Upper lobe of left lung (tissue), 6 donors: ENCODE measurements at regions not wholly inside any gene's neighbourhood (a gene's known extent, or its start where the extent isn't known, plus 50 kb on each side); places are given as distances from the start of the nearest gene placed in this dataset.

ENCODE experiments used
- ATAC-seq, 2 donors: fragments of 200-7000 bp; cut with Tn5 transposase; one replicate each; pipeline ENCODE4 v1.9.1; 2022; ENCODE audit warnings: mild to moderate bottlenecking in 2 of 2, moderate library complexity in 2 of 2; ENCODE audit not compliant: low FRiP score in 2 of 2
- DNase-seq, 2 donors: peaks; one replicate each; pipeline ENCODE4 v3.0.0-alpha.2; 2019 to 2020
- H3K27ac ChIP-seq, 4 donors: fragments of 200-600 bp; sonication (generic); one replicate each; pipeline ENCODE4 v1.5.1; 2016 to 2019
- H3K27me3 ChIP-seq, 4 donors: fragments of 200-600 bp; sonication (generic); one replicate each; pipeline ENCODE4 v1.5.1; 2017 to 2019
- H3K36me3 ChIP-seq, 4 donors: fragments of 200-600 bp; sonication (generic); one replicate each; pipeline ENCODE4 v1.5.1; 2016 to 2019
- H3K4me1 ChIP-seq, 4 donors: fragments of 200-600 bp; sonication (generic); one replicate each; pipeline ENCODE4 v1.5.1; 2018 to 2019
- H3K4me3 ChIP-seq, 4 donors: fragments of 200-600 bp; sonication (generic); one replicate each; pipeline ENCODE4 v1.5.1; 2017 to 2019; ENCODE audit warnings: mild to moderate bottlenecking in 2 of 4, moderate library complexity in 1 of 4
- H3K9me3 ChIP-seq, 4 donors: fragments of 200-600 bp; sonication (generic); one replicate each; pipeline ENCODE4 v1.5.1; 2018 to 2019
- EP300 ChIP-seq, 4 donors: sonication (generic); formaldehyde crosslinking; IDR thresholded peaks; one replicate each; pipeline ENCODE4 v1.5.1; 2017; ENCODE audit warnings: antibody characterized with exemption in 4 of 4, control low read depth in 2 of 4
- POLR2A ChIP-seq, 4 donors: fragments of 450-650 bp; IDR thresholded peaks; one replicate each; pipeline ENCODE4 v1.5.1; 2016 to 2017; ENCODE audit warnings: antibody characterized with exemption in 4 of 4, mild to moderate bottlenecking in 2 of 4
- POLR2AphosphoS5 ChIP-seq, 2 donors: sonication (generic); formaldehyde crosslinking; IDR thresholded peaks; one replicate each; pipeline ENCODE4 v1.5.1; 2017; ENCODE audit warnings: antibody characterized with exemption in 2 of 2
- WGBS, 2 donors: methylation state at CpG; one replicate each; pipeline ENCODE4 v1.1.5; 2017 to 2018; 5-methylcytosine and 5-hydroxymethylcytosine counted together
- TF ChIP-seq, protein P1 (sequence below), 6 experiments: fragments of 450-650 bp in 4 of 6; fragments of 200-600 bp in 2 of 6; sonication (generic) in 2 of 6; IDR thresholded peaks; one replicate each; pipeline ENCODE4 v1.5.1; 2016 to 2019; ENCODE audit warnings: antibody characterized with exemption in 6 of 6
- donor health status: DM: no; HTN: no; CAD: no; lungs with moderate emphysema.
- donor health status: DM: no; HTN: yes; CAD: no; lungs with severe emphysema.

DNA sequence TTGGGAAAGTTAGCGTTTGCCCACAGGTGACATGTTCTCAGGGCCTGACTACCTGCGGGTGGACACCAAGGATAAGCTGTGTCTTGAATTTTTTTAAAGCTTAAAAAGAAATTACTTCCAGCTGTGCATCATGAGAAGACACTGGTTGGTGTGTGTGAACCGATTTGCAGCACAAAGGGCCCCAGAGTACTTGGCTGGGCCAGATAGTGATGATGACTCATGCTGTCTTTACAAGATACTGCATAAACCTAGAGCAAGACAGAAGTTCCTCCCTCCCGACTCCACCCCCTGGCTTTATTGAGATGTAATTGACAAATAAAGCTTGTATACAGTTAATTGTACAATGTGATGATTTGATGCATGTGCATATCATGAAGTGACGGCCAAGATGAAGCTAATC, 212.8 kb downstream of the NXNL2 start:
- DNase-seq, result no peak
- H3K4me3 ChIP-seq, result no peak overlapping the region
- H3K36me3 ChIP-seq, result no peaks in the 10 kb centered on the region
- peak in 1 of 2 donors; percentile 90 for ATAC-seq
- peaks cover 0 to 12% (median 6%) of the 10 kb centered on the region in 4 donors for H3K4me1 ChIP-seq
- TF ChIP-seq POLR2AphosphoS5 (IDR thresholded peaks at IDR 0.05), result no peak
- TF ChIP-seq POLR2A (IDR thresholded peaks at IDR 0.05), result no peak
- TF ChIP-seq, protein P1, sequence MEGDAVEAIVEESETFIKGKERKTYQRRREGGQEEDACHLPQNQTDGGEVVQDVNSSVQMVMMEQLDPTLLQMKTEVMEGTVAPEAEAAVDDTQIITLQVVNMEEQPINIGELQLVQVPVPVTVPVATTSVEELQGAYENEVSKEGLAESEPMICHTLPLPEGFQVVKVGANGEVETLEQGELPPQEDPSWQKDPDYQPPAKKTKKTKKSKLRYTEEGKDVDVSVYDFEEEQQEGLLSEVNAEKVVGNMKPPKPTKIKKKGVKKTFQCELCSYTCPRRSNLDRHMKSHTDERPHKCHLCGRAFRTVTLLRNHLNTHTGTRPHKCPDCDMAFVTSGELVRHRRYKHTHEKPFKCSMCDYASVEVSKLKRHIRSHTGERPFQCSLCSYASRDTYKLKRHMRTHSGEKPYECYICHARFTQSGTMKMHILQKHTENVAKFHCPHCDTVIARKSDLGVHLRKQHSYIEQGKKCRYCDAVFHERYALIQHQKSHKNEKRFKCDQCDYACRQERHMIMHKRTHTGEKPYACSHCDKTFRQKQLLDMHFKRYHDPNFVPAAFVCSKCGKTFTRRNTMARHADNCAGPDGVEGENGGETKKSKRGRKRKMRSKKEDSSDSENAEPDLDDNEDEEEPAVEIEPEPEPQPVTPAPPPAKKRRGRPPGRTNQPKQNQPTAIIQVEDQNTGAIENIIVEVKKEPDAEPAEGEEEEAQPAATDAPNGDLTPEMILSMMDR (IDR thresholded peaks at IDR 0.05), result no peak
- no peak for TF ChIP-seq EP300 (IDR thresholded peaks at IDR 0.05)
- no peaks in the 10 kb centered on the region for H3K9me3 ChIP-seq
- H3K27me3 ChIP-seq, result no peaks in the 10 kb centered on the region
- WGBS, 2 donors, result 79% methylated on average over 5 of the region's 5 CpGs
- H3K27ac ChIP-seq, result no peak overlapping the region

DNA sequence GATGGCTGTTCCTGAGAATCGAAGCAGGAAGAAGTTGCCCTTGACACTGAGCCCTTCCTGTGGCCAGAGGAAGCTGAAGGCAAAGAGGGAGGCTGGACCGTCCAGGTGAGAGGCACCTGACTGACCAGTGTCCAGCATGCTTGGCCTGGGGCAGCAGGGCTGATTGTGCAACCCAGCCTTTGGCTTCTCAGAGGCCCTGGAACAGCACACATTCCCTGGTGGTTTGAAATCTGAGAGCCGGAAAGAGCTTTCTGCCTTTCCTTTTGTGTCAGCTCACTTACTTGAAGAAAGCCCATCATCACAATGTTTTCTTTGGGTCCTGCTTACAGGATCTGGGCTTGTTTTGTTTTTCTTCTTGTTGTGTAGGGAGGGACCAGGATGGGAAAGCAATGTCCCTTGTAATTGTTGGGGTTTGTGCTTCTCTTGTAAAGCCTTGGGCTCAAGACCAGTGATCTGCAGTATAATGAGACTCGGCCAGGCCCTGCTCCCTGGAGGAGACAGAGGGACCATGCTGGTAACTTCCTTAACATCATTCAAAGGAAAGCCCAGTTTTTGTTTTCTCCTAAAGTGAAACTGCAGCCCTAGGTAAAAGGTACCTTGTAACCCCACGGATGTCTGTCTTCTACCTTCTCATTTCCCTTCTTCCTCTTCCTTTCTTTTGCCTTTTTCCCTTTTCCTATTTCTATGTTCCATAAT, 213.7 kb downstream of the NXNL2 start:
- Histone ChIP-seq H3K4me3 (no peak overlapping the region), H3K27me3 (no peaks in the 10 kb centered on the region), H3K4me1 (peaks cover 0 to 12% (median 6%) of the 10 kb centered on the region in 4 donors), H3K36me3 (no peaks in the 10 kb centered on the region), H3K27ac (no peak overlapping the region), H3K9me3 (no peaks in the 10 kb centered on the region)
- TF ChIP-seq POLR2AphosphoS5 (IDR thresholded peaks at IDR 0.05) (peak in 1 of 2 donors; percentile 34), POLR2A (IDR thresholded peaks at IDR 0.05) (no peak)
- peak in 1 of 2 donors; percentile 50 for DNase-seq
- peak in 1 of 2 donors; percentile 70 for ATAC-seq
- 74 to 77% methylated on average over 5 of the region's 5 CpGs for WGBS, 2 donors

DNA sequence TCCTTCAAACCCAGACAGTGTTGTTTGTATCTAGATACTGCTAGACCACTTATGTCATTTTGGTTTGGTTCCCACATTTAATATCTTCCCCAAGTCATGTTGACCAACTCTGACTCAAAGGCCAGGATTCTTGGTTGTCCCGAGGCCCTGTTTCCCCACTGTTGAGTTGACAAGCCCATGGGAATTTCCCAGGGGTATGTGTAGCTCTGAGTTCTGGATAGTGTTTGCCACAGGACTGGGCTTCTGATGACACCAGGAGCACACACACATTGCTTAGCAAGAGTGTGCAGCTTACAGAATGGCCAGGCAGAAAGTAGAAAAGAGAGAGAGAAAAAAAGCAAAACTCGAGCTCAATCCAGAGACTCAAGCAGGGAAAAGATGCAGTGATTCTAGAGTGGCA, 214.4 kb downstream of the NXNL2 start:
- 53 to 81% methylated on average over 2 of the region's 2 CpGs for WGBS, 2 donors
- Histone ChIP-seq H3K4me3 (no peak overlapping the region), H3K9me3 (no peaks in the 10 kb centered on the region), H3K27me3 (no peaks in the 10 kb centered on the region), H3K36me3 (no peaks in the 10 kb centered on the region), H3K4me1 (peaks cover 0 to 12% (median 6%) of the 10 kb centered on the region in 4 donors), H3K27ac (no peak overlapping the region)
- TF ChIP-seq, protein P1 (IDR thresholded peaks at IDR 0.05), result no peak
- ATAC-seq (no peak), DNase-seq (no peak)

DNA sequence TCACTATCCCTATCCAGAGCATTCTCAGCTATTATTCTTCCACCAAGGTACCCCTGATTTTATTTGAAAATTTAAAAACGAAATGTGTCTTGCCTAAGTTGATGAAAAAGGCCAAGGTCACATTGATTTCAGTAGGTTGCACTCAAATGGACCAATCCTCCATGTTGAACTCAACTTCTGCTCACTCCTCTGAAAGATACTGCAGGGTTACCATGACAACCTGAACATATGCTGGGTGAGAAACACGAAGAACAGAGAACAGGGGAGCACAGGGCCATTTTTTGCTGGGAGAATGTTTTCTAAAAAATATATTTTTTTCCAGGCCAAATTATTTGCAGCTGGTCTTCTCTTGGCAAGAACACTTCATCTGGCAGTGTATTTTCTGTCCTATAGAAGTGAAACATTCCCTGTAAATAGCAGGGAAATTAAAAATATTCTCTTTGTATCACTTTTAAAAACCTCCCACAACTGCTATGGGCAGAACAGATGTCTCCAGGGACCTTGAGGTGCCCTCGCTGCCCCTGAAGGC, 215.9 kb downstream of the NXNL2 start:
- Histone ChIP-seq H3K27me3 (no peaks in the 10 kb centered on the region), H3K36me3 (no peaks in the 10 kb centered on the region), H3K4me1 (peaks cover 0 to 12% (median 5%) of the 10 kb centered on the region in 4 donors), H3K9me3 (no peaks in the 10 kb centered on the region), H3K27ac (no peak overlapping the region), H3K4me3 (no peak overlapping the region)
- DNase-seq (no peak), ATAC-seq (no peak)
- 84 to 85% methylated on average over 3 of the region's 3 CpGs for WGBS, 2 donors
- TF ChIP-seq, protein P1 (IDR thresholded peaks at IDR 0.05), result no peak
- TF ChIP-seq EP300 (IDR thresholded peaks at IDR 0.05), result no peak
- TF ChIP-seq POLR2A (IDR thresholded peaks at IDR 0.05), result no peak
- no peak for TF ChIP-seq POLR2AphosphoS5 (IDR thresholded peaks at IDR 0.05)

DNA sequence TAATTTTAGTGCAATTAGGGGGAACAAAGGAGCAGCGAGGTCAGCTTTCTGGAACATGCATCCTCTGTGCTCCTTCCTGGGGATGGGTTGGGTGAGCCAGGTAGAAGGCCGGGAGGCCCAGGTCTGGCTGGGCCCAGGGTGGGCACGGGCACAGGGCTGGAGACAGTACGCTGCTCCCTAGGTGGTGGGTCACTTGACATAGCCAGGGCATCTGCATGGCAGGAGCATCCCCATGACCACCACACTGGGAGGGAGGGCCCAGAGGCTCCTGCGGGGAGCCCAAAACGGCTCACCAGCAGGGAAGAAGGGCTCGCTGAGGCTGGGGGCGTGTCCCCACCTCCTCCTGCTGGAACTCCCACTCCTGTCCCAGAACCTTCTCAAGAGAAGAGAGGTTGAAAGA, 216.8 kb downstream of the NXNL2 start:
- no peaks in the 10 kb centered on the region for H3K36me3 ChIP-seq
- WGBS, 2 donors, result 75 to 88% methylated on average over 2 to 8 of the region's 8 CpGs
- no peaks in the 10 kb centered on the region for H3K27me3 ChIP-seq
- TF ChIP-seq POLR2AphosphoS5 (IDR thresholded peaks at IDR 0.05) (no peak), POLR2A (IDR thresholded peaks at IDR 0.05) (no peak), EP300 (IDR thresholded peaks at IDR 0.05) (no peak)
- DNase-seq (peak in 1 of 2 donors; percentile 68), ATAC-seq (no peak)
- H3K4me1 ChIP-seq, result peaks cover 0 to 12% (median 3%) of the 10 kb centered on the region in 4 donors
- no peak overlapping the region for H3K27ac ChIP-seq
- H3K9me3 ChIP-seq, result no peaks in the 10 kb centered on the region
- H3K4me3 ChIP-seq, result no peak overlapping the region
